ENCODE measurements at regions not wholly inside any gene's neighbourhood (a gene's known extent, or its start where the extent isn't known, plus 50 kb on each side); places are given as distances from the start of the nearest gene placed in this dataset.
"Not testable (repeated sequence)": the region's sequence is repeated elsewhere in the genome, so short reads cannot be mapped to it uniquely, and the experiment has no call there.

- FAIRE-seq, result no peak
These were observed 149.3 kb upstream of the TRIB2 start for GRCh38 chr2:12567411-12567810.

GRCh38 chr2:12569510-12569909 lies 147.2 kb upstream of the TRIB2 start:
- not testable (repeated sequence) for FAIRE-seq

GRCh38 chr2:12569929-12570328 lies 146.8 kb upstream of the TRIB2 start:
- FAIRE-seq, result not testable (repeated sequence)

GRCh38 chr2:12577091-12577490 lies 139.6 kb upstream of the TRIB2 start:
- FAIRE-seq, result no peak

- no peak for FAIRE-seq
These were observed 139.0 kb upstream of the TRIB2 start for GRCh38 chr2:12577567-12578253.

- no peak for FAIRE-seq
These were observed 137.7 kb upstream of the TRIB2 start for GRCh38 chr2:12579018-12579417.

GRCh38 chr2:12584338-12584737 lies 132.4 kb upstream of the TRIB2 start:
- FAIRE-seq, result no peak

- FAIRE-seq, result no peak
These were observed 131.0 kb upstream of the TRIB2 start for GRCh38 chr2:12585784-12586183.

GRCh38 chr2:12587228-12587627 lies 129.5 kb upstream of the TRIB2 start:
- FAIRE-seq, result no peak

- FAIRE-seq, result no peak
These were observed 128.8 kb upstream of the TRIB2 start for GRCh38 chr2:12587729-12588522.

GRCh38 chr2:12588986-12589385 lies 127.8 kb upstream of the TRIB2 start:
- no peak for FAIRE-seq

GRCh38 chr2:12589802-12590320 lies 126.9 kb upstream of the TRIB2 start:
- no peak for FAIRE-seq

- no peak for FAIRE-seq
These were observed 124.4 kb upstream of the TRIB2 start for GRCh38 chr2:12592296-12592695.

- no peak for FAIRE-seq
These were observed 122.1 kb upstream of the TRIB2 start for GRCh38 chr2:12594590-12594989.

- no peak for FAIRE-seq
These were observed 120.0 kb upstream of the TRIB2 start for GRCh38 chr2:12596771-12597170.

GRCh38 chr2:12597610-12598009 lies 119.1 kb upstream of the TRIB2 start:
- FAIRE-seq, result no peak

GRCh38 chr2:12602661-12603060 lies 114.1 kb upstream of the TRIB2 start:
- FAIRE-seq, result no peak

GRCh38 chr2:12603781-12604295 lies 112.9 kb upstream of the TRIB2 start:
- no peak for FAIRE-seq

- FAIRE-seq, result no peak
These were observed 112.4 kb upstream of the TRIB2 start for GRCh38 chr2:12604341-12604740.

- no peak for FAIRE-seq
These were observed 111.4 kb upstream of the TRIB2 start for GRCh38 chr2:12605366-12605765.

- FAIRE-seq, result no peak
These were observed 110.8 kb upstream of the TRIB2 start for GRCh38 chr2:12605936-12606335.

- FAIRE-seq, result no peak
These were observed 110.2 kb upstream of the TRIB2 start for GRCh38 chr2:12606472-12607000.

- no peak for FAIRE-seq
These were observed 108.8 kb upstream of the TRIB2 start for GRCh38 chr2:12607971-12608370.

GRCh38 chr2:12610314-12610713 lies 106.4 kb upstream of the TRIB2 start:
- no peak for FAIRE-seq
